ENCODE measurements at regions not wholly inside any gene's neighbourhood (a gene's known extent, or its start where the extent isn't known, plus 50 kb on each side); places are given as distances from the start of the nearest gene placed in this dataset.

- Histone ChIP-seq H3K4me1 (ENCODE audit: insufficient read depth, low read length, severe bottlenecking) (no peaks in the 10 kb centered on the region), H3K4me2 (ENCODE audit: low read length) (no peak overlapping the region), H3K9me3 (ENCODE audit: low read length) (0 out of 2 replicates have a peak, but pooled peaks cover 1% of the 10 kb centered on the region), H3K79me2 (ENCODE audit: insufficient read depth, low read length) (no peaks in the 10 kb centered on the region), H3K9me2 (ENCODE audit: low read depth, low read length) (peaks cover 4% of the 10 kb centered on the region; the same call in 1 of the 2 replicates), H2AFZ (ENCODE audit: low read length) (no peak overlapping the region), H3K9ac (ENCODE audit: low read length) (no peak overlapping the region), H4K20me1 (ENCODE audit: insufficient read depth, low read length) (no peaks in the 10 kb centered on the region), H3K27me3 (ENCODE audit: insufficient read depth, low read length) (no peaks in the 10 kb centered on the region), H3K36me3 (ENCODE audit: insufficient read depth, low read length) (no peaks in the 10 kb centered on the region), H3K4me3 (ENCODE audit: low read depth, low read length, poor library complexity, severe bottlenecking) (no peak overlapping the region), H3K27ac (ENCODE audit: low read depth, low read length, poor library complexity, severe bottlenecking) (no peak overlapping the region), H3F3A (ENCODE audit: insufficient read depth, low read length) (no peaks in the 10 kb centered on the region)
- TF ChIP-seq CTCF (IDR thresholded peaks at IDR 0.05; ENCODE audit: low read length), result no peak
- TF ChIP-seq EZH2 (IDR thresholded peaks at IDR 0.05; ENCODE audit: borderline replicate concordance, low read length), result no peak
Observed at GRCh38 chr16:73921295-73921694, 375.3 kb upstream of the PSMD7 start.

DNA sequence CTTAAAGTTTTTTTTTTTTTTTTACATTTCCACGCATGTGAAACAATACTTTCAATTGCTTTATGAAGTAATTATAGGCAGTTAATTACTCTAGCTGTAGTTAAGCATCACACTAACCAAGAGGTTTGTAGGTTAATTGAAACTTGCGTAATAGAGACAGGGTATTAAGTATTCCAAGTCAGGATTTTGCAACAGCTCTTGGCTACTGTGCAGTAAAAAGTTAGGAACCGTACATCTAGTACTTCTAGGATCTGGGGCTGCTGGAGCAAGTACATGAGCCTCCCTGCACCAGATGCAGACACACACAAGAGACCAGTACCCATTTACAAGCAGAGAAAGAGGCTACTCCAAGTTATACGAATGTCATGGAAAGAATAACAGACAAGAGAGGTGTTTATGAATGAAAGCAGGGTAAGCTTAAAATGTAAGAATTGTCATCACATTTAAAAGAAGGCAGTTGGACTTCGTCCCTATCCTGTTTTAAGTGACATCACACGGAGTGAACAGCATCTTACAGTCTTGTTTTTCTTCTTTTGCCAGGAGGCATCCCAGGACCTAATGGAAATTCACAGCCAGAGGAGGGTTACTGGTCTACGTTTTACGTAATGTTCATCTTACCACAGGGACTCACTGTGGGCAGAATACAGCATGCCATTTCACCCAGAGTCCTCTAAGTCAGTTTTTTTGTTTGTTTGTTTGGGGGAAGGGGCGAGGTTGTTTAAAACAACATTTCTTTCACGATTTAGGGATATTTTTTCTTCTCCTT is 379.6 kb upstream of the PSMD7 start:
- Histone ChIP-seq H4K20me1 (ENCODE audit: insufficient read depth, low read length) (no peaks in the 10 kb centered on the region), H3K4me1 (ENCODE audit: insufficient read depth, low read length, severe bottlenecking) (no peaks in the 10 kb centered on the region), H3K36me3 (ENCODE audit: insufficient read depth, low read length) (no peaks in the 10 kb centered on the region), H3K79me2 (ENCODE audit: insufficient read depth, low read length) (no peaks in the 10 kb centered on the region), H3K4me2 (ENCODE audit: low read length) (no peak overlapping the region), H3K9me3 (ENCODE audit: low read length) (no peaks in the 10 kb centered on the region), H3K9me2 (ENCODE audit: low read depth, low read length) (peaks cover 4% of the 10 kb centered on the region; the same call in 1 of the 2 replicates), H3K4me3 (ENCODE audit: low read depth, low read length, poor library complexity, severe bottlenecking) (no peak overlapping the region), H2AFZ (ENCODE audit: low read length) (no peak overlapping the region), H3K9ac (ENCODE audit: low read length) (no peak overlapping the region), H3K27ac (ENCODE audit: low read depth, low read length, poor library complexity, severe bottlenecking) (no peak overlapping the region), H3F3A (ENCODE audit: insufficient read depth, low read length) (no peaks in the 10 kb centered on the region), H3K27me3 (ENCODE audit: insufficient read depth, low read length) (no peaks in the 10 kb centered on the region)
- no peak for TF ChIP-seq CTCF (IDR thresholded peaks at IDR 0.05; ENCODE audit: low read length)
- no peak for TF ChIP-seq EZH2 (IDR thresholded peaks at IDR 0.05; ENCODE audit: borderline replicate concordance, low read length)

- Histone ChIP-seq H3K4me3 (ENCODE audit: low read depth, low read length, poor library complexity, severe bottlenecking) (no peak overlapping the region), H3K4me2 (ENCODE audit: low read length) (no peak overlapping the region), H3K4me1 (ENCODE audit: insufficient read depth, low read length, severe bottlenecking) (no peaks in the 10 kb centered on the region), H3K27ac (ENCODE audit: low read depth, low read length, poor library complexity, severe bottlenecking) (no peak overlapping the region), H3K36me3 (ENCODE audit: insufficient read depth, low read length) (no peaks in the 10 kb centered on the region), H3K9me2 (ENCODE audit: low read depth, low read length) (peaks cover 4% of the 10 kb centered on the region; the same call in 1 of the 2 replicates), H3K79me2 (ENCODE audit: insufficient read depth, low read length) (no peaks in the 10 kb centered on the region), H3K9me3 (ENCODE audit: low read length) (no peaks in the 10 kb centered on the region), H3F3A (ENCODE audit: insufficient read depth, low read length) (no peaks in the 10 kb centered on the region), H3K27me3 (ENCODE audit: insufficient read depth, low read length) (no peaks in the 10 kb centered on the region), H2AFZ (ENCODE audit: low read length) (no peak overlapping the region), H3K9ac (ENCODE audit: low read length) (no peak overlapping the region), H4K20me1 (ENCODE audit: insufficient read depth, low read length) (no peaks in the 10 kb centered on the region)
- no peak for TF ChIP-seq EZH2 (IDR thresholded peaks at IDR 0.05; ENCODE audit: borderline replicate concordance, low read length)
- TF ChIP-seq CTCF (IDR thresholded peaks at IDR 0.05; ENCODE audit: low read length), result no peak
Observed at GRCh38 chr16:73915935-73916334, 380.7 kb upstream of the PSMD7 start.
